ENCODE measurements at regions not wholly inside any gene's neighbourhood (a gene's known extent, or its start where the extent isn't known, plus 50 kb on each side); places are given as distances from the start of the nearest gene placed in this dataset.

DNA sequence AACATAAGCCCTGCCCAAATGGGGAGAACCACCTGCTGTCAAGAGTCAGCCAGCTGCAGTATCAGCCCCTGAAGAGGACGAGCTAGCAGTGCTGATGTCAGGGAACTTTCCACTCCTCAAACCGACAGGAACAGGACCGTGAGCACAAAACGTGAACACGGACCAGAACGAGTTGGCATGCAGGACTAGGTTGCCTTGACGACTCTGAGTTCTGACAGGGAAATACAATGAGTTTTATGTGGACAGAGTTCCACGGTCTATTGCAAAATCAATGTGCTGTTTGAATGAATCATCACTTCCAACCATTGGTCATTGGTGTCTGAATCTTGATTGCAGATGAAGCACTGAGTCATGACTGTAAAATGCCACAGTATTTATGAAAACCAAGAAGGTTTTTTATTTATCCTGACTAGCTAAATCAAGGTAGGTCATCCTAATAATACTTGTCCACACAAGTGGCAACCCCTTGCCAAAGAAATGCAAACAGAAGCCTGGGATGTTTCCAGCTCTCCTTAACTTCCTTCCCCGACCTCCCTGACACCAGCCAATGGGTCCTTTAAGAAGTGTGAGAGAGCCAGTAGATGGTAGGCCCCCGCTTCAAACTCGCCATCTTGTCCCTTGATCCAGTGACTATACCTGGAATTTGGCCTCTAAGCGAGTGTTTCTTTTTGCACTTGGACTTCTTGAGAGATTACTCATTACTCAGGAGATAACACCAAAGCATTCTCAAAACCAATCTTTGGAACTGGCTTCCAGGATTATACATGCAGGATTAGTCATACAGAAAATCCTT lies 119.6 kb downstream of the ASB7 start:
- DNase-seq (ENCODE audit: low read depth) = peak; percentile 99

GRCh38 chr15:100722551-100723314 lies 120.3 kb downstream of the ASB7 start:
- no peak for DNase-seq (ENCODE audit: low read depth)

- peak; percentile 26 for DNase-seq (ENCODE audit: low read depth)
Observed at GRCh38 chr15:100723315-100723801, 121.0 kb downstream of the ASB7 start.

GRCh38 chr15:100725121-100726069 lies 123.0 kb downstream of the ASB7 start:
- DNase-seq (ENCODE audit: low read depth) = peak; percentile 79

DNA sequence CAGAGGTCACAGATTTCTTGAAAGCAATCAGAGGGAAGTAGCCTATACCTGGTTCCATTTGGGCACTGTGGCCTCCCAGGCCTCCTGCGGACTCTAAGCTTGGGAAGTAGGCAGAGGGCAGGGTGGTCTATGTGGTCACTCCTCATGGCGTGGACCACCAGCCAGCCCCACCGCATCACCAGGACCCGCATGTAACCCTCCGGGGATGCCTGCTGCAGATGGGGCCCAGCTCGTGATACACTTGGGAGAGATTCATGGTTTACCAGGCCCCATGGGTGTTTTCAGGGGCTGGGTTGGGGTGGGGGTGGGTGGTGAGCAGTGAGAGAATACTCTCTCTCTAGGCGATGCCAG lies 123.7 kb downstream of the ASB7 start:
- no peak for DNase-seq (ENCODE audit: low read depth)

GRCh38 chr15:100726421-100727190 lies 124.2 kb downstream of the ASB7 start:
- DNase-seq (ENCODE audit: low read depth) = peak; percentile 44

GRCh38 chr15:100727291-100727851 lies 125.0 kb downstream of the ASB7 start:
- no peak for DNase-seq (ENCODE audit: low read depth)

- no peak for DNase-seq (ENCODE audit: low read depth)
Observed at GRCh38 chr15:100728371-100729201, 126.2 kb downstream of the ASB7 start.

DNA sequence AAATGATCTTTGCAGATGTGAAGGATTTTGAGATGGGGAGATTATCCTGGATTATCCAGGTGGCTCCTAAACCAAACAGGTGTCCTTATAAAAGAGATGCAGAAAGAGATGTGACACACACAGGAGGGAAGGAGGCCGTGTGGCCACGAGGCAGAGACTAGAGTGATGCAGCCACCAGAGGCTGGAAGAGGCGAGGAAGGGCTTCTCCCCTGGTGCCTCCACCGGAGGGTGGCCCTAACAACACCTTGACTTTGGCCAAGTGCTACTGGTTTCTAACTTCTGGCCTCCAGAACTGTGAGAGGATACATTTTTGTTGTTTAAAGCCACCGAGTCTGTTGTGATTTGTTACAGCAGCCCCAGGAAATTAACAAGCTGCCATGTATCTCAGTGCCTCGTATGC lies 127.1 kb downstream of the ASB7 start:
- DNase-seq (ENCODE audit: low read depth) = no peak

- DNase-seq (ENCODE audit: low read depth) = no peak
Observed at GRCh38 chr15:100730129-100730528, 127.7 kb downstream of the ASB7 start.

- DNase-seq (ENCODE audit: low read depth) = no peak
Observed at GRCh38 chr15:100730655-100731266, 128.4 kb downstream of the ASB7 start.

DNA sequence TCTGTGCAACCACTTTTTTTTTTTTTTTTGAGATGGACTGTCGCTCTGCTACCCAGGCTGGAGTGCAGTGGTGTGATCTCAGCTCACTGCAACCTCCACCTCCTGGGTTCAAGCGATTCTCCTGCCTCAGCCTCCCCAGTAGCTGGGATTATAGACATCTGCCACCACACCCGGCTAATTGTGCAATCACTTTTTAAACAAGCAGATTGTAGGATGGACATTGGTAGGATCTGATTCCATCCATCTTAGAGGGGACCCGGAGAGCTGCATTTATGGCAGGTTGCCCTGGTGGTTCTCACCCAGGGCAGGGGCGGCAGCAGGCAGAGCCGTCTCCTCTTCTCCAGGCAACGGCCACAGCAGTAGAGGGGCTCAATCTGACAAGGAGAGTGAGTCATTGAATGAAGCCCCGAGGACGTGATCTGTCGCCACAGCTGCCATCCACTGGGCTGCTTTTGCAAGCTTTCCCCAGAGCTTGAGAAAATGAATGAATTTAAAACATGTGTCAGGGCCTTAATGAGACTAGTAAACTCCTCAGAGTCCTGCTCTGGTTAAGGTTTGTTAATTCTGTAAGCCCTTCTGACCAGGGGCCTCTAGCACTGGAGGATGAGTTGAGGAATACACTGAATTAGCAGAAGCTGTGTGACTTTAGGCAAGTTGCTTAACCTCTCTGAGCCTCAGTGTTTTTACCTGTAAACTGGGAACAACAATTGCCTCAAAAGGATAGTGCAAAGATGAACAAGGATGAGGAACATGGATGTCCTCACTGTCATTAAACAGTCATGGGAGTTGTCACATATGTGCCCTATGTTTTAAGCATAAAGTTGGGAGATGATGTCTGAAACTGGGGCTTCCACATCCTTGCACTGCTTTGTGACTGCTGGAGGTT lies 129.1 kb downstream of the ASB7 start:
- DNase-seq (ENCODE audit: low read depth) = peak; percentile 47

- DNase-seq (ENCODE audit: low read depth) = peak; percentile 32
Observed at GRCh38 chr15:100732211-100733055, 130.0 kb downstream of the ASB7 start.

GRCh38 chr15:100733101-100733842 lies 130.9 kb downstream of the ASB7 start:
- DNase-seq (ENCODE audit: low read depth) = peak; percentile 53

DNA sequence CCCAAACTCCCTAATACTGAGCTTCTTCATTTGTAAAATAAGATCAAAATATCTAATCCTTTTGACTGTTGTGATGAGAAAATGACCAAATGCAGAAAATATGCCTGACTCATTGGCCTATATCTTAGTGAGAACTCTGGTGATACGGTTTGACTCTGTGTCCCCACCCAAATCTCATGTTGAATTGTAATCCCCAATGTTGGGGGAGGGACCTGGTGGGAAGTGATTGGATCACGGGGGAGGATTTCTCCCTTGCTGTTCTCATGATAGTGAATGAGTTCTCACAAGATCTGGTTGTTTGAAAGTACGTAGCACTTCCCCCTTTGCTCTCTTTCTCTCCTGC lies 131.4 kb downstream of the ASB7 start:
- peak; percentile 74 for DNase-seq (ENCODE audit: low read depth)

- no peak for DNase-seq (ENCODE audit: low read depth)
Observed at GRCh38 chr15:100734586-100734985, 132.2 kb downstream of the ASB7 start.
